ENCODE measurements at regions not wholly inside any gene's neighbourhood (a gene's known extent, or its start where the extent isn't known, plus 50 kb on each side); places are given as distances from the start of the nearest gene placed in this dataset.

DNA sequence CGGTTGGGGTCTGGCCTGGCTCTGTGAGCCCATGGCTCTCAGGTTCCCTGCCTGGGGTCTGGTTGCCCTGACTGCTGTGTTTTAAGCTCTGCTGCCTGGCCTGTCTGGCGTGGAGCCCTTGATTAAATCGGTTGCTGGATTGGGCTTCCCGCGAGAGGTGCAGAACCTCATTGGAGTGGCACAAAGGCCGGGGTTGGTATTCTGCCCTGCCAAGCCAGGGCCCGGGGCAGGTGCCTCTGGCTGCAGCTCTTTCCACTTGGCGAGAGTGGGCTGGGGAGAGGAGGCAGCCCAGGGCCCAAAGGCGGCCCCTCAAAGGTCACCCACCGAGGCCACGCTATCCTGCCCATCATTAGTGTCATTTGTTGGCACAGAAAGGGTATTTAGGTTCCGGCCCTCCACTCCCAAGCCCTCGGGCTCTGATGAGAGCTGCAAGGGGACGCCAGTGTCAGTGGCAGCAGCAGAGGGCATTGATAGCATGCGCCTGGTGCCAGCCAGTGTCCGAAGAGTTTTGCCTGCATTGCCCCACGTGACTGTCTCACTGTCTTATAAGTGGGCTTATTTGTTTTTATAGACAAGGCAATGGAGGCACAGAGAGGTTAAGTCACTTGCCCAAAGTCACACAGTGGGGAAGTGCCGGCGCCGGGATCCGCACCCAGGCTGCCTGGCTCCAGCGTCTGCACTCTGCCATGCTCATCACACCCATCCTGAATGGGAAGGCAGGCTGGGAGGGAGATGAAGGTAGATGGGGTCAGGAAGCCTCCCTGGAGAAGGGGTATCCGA is 68.0 kb upstream of the CIBAR2 start:
- TF ChIP-seq, protein P1, sequence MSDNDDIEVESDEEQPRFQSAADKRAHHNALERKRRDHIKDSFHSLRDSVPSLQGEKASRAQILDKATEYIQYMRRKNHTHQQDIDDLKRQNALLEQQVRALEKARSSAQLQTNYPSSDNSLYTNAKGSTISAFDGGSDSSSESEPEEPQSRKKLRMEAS (IDR thresholded peaks at IDR 0.05), result no peak
- TF ChIP-seq ARHGAP35 (CRISPR knock-in tag; IDR thresholded peaks at IDR 0.05; ENCODE audit: borderline replicate concordance), result no peak
- TF ChIP-seq ZNF530 (CRISPR knock-in tag; IDR thresholded peaks at IDR 0.05; ENCODE audit: low read depth), result no peak
- no peak for TF ChIP-seq ZNF224 (CRISPR knock-in tag; IDR thresholded peaks at IDR 0.05)
- TF ChIP-seq ZNF317 (CRISPR knock-in tag; IDR thresholded peaks at IDR 0.05), result no peak
- TF ChIP-seq NFE2 (CRISPR knock-in tag; IDR thresholded peaks at IDR 0.05), result no peak
- no peak for TF ChIP-seq FOXK2 (IDR thresholded peaks at IDR 0.05)
- no peak for TF ChIP-seq HNRNPL (IDR thresholded peaks at IDR 0.05; ENCODE audit: low read depth, low read length)
- no peak for TF ChIP-seq POLR2AphosphoS5 (IDR thresholded peaks at IDR 0.05; ENCODE audit: low read depth, low read length)
- TF ChIP-seq, protein P2, sequence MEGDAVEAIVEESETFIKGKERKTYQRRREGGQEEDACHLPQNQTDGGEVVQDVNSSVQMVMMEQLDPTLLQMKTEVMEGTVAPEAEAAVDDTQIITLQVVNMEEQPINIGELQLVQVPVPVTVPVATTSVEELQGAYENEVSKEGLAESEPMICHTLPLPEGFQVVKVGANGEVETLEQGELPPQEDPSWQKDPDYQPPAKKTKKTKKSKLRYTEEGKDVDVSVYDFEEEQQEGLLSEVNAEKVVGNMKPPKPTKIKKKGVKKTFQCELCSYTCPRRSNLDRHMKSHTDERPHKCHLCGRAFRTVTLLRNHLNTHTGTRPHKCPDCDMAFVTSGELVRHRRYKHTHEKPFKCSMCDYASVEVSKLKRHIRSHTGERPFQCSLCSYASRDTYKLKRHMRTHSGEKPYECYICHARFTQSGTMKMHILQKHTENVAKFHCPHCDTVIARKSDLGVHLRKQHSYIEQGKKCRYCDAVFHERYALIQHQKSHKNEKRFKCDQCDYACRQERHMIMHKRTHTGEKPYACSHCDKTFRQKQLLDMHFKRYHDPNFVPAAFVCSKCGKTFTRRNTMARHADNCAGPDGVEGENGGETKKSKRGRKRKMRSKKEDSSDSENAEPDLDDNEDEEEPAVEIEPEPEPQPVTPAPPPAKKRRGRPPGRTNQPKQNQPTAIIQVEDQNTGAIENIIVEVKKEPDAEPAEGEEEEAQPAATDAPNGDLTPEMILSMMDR (CRISPR knock-in tag; IDR thresholded peaks at IDR 0.05), result no peak
- no peak for TF ChIP-seq ZNF33B (CRISPR knock-in tag; IDR thresholded peaks at IDR 0.05)
- TF ChIP-seq ELF3 (CRISPR knock-in tag; IDR thresholded peaks at IDR 0.05), result no peak
- no peak for TF ChIP-seq ATF1 (CRISPR knock-in tag; IDR thresholded peaks at IDR 0.05)
